SK-N-MC (cell line): ENCODE measurements at regions not wholly inside any gene's neighbourhood (a gene's known extent, or its start where the extent isn't known, plus 50 kb on each side); places are given as distances from the start of the nearest gene placed in this dataset.

Source experiments
- EZH2 ChIP-seq: fragments of 200-600 bp; sonication (generic); IDR thresholded peaks from one replicate; pipeline ENCODE4 v1.6.1; 2017; ENCODE audit warnings: antibody characterized with exemption
- FOXP2 ChIP-seq: optimal IDR thresholded peaks from 2 replicates; pipeline ENCODE3; 2011; ENCODE audit warnings: mild to moderate bottlenecking, moderate library complexity; ENCODE audit not compliant: insufficient read depth; ENCODE audit errors: extremely low read length, control extremely low read depth
- POLR2AphosphoS5 ChIP-seq: IDR thresholded peaks from 2 replicates; pipeline ENCODE4 v1.6.1; 2012; ENCODE audit warnings: mild to moderate bottlenecking, low read depth, low read length, borderline replicate concordance

- no peak for TF ChIP-seq EZH2
- no peak for TF ChIP-seq POLR2AphosphoS5
- TF ChIP-seq FOXP2, result no peak
Measured at GRCh38 chr4:13900780-13901179, 273.3 kb upstream of the BOD1L1 start.
